NCI-H187 (cell line): ENCODE measurements at regions not wholly inside any gene's neighbourhood (a gene's known extent, or its start where the extent isn't known, plus 50 kb on each side); places are given as distances from the start of the nearest gene placed in this dataset.
"Not testable (repeated sequence)": the region's sequence is repeated elsewhere in the genome, so short reads cannot be mapped to it uniquely, and the experiment has no call there.

Experiments
- DNase-seq, 2 experiments: peaks; one replicate each; lab custom pipeline; 2025; lab: John Stamatoyannopoulos, UW

- no peak for DNase-seq
Observed at GRCh38 chr5:174794931-174795672, 70.7 kb downstream of the MSX2 start.

- peak; percentile 47 to 73 for DNase-seq
Observed at GRCh38 chr5:174793684-174794328, 69.4 kb downstream of the MSX2 start.

GRCh38 chr5:174793076-174793475 is 68.7 kb downstream of the MSX2 start:
- DNase-seq: no peak

- DNase-seq: not testable (repeated sequence)
Observed at GRCh38 chr5:174792265-174792664, 67.9 kb downstream of the MSX2 start.

GRCh38 chr5:174790906-174791305 is 66.5 kb downstream of the MSX2 start:
- no peak for DNase-seq

GRCh38 chr5:174789596-174789995 is 65.2 kb downstream of the MSX2 start:
- no peak for DNase-seq

- no peak for DNase-seq
Observed at GRCh38 chr5:174785120-174785680, 60.8 kb downstream of the MSX2 start.
